DOHH2 (cell line): ENCODE measurements at regions not wholly inside any gene's neighbourhood (a gene's known extent, or its start where the extent isn't known, plus 50 kb on each side); places are given as distances from the start of the nearest gene placed in this dataset.
"Not testable (repeated sequence)": the region's sequence is repeated elsewhere in the genome, so short reads cannot be mapped to it uniquely, and the experiment has no call there.

Source experiments
- H3F3A ChIP-seq: fragments of 200-600 bp; sonication (generic), shearing (Covaris generic); 2 replicates; pipeline ENCODE4 v1.6.0; 2016; ENCODE audit warnings: antibody characterized with exemption, mild to moderate bottlenecking; ENCODE audit not compliant: control insufficient read depth, insufficient read depth
- H3K27ac ChIP-seq: fragments of 200-600 bp; sonication (generic); 2 replicates; pipeline ENCODE4 v1.5.1; 2014; ENCODE audit warnings: low read depth, mild to moderate bottlenecking, low read length, moderate library complexity
- H3K27me3 ChIP-seq: fragments of 200-600 bp; sonication (generic); 2 replicates; pipeline ENCODE4 v1.6.1; 2014; ENCODE audit warnings: mild to moderate bottlenecking, low read length, mixed read lengths; ENCODE audit not compliant: control insufficient read depth
- H3K36me3 ChIP-seq: fragments of 200-600 bp; sonication (generic); 2 replicates; pipeline ENCODE4 v1.6.1; 2014; ENCODE audit warnings: mild to moderate bottlenecking, low read length, moderate library complexity, mixed read lengths; ENCODE audit not compliant: control insufficient read depth
- H3K4me1 ChIP-seq: fragments of 200-600 bp; sonication (generic); 2 replicates; pipeline ENCODE4 v1.6.1; 2014; ENCODE audit warnings: mild to moderate bottlenecking, low read length, mixed read lengths; ENCODE audit not compliant: control insufficient read depth
- H3K4me2 ChIP-seq: fragments of 200-600 bp; sonication (generic); 2 replicates; pipeline ENCODE4 v1.6.0; 2014; ENCODE audit warnings: mild to moderate bottlenecking, low read length, moderate library complexity
- H3K4me3 ChIP-seq: fragments of 200-600 bp; sonication (generic); 2 replicates; pipeline ENCODE4 v1.5.1; 2014; ENCODE audit warnings: mild to moderate bottlenecking, low read length, mixed read lengths
- H3K79me2 ChIP-seq: fragments of 200-600 bp; sonication (generic); 2 replicates; pipeline ENCODE4 v1.6.1; 2014; ENCODE audit warnings: mild to moderate bottlenecking, low read length, mixed read lengths; ENCODE audit not compliant: control insufficient read depth
- H3K9me2 ChIP-seq: fragments of 200-600 bp; sonication (generic); replicated peaks from 2 replicates; pipeline ENCODE4 v1.6.1; 2014; ENCODE audit warnings: mild to moderate bottlenecking, low read length, mixed read lengths; ENCODE audit not compliant: control insufficient read depth
- H3K9me3 ChIP-seq: fragments of 200-600 bp; sonication (generic); 2 replicates; pipeline ENCODE4 v1.6.1; 2014; ENCODE audit warnings: antibody characterized with exemption, low read length, mixed read lengths; ENCODE audit not compliant: control insufficient read depth, insufficient read depth
- H4K20me1 ChIP-seq: fragments of 200-600 bp; sonication (generic); 2 replicates; pipeline ENCODE4 v1.6.0; 2014; ENCODE audit warnings: low read depth, mild to moderate bottlenecking, antibody characterized with exemption, low read length, moderate library complexity; ENCODE audit not compliant: control insufficient read depth, insufficient read depth
- CTCF ChIP-seq: fragments of 200-600 bp; sonication (generic); IDR thresholded peaks from one replicate; pipeline ENCODE4 v1.5.1; 2014; ENCODE audit warnings: antibody characterized with exemption, mild to moderate bottlenecking, low read depth, low read length; ENCODE audit not compliant: poor library complexity, severe bottlenecking
- EZH2phosphoT487 ChIP-seq: fragments of 200-600 bp; sonication (generic); IDR thresholded peaks from 2 replicates; pipeline ENCODE4 v1.6.1; 2017; ENCODE audit warnings: borderline replicate concordance, mild to moderate bottlenecking, antibody characterized with exemption, low read length, moderate library complexity, mixed read lengths

GRCh38 chr18:14189858-14190257, 57.6 kb upstream of the ZNF519 start:
- Histone ChIP-seq H3K4me1 (no peaks in the 10 kb centered on the region), H3K4me2 (no peak overlapping the region)
- no peak for TF ChIP-seq EZH2phosphoT487
- TF ChIP-seq CTCF: no peak

GRCh38 chr18:14188751-14189406, 56.6 kb upstream of the ZNF519 start:
- H3K4me1 ChIP-seq, H3K9me3 ChIP-seq, H3K79me2 ChIP-seq, H3K27me3 ChIP-seq, H3K36me3 ChIP-seq, H4K20me1 ChIP-seq, H3K4me2 ChIP-seq, H3K9me2 ChIP-seq, H3F3A ChIP-seq, H3K27ac ChIP-seq, H3K4me3 ChIP-seq: not testable (repeated sequence)

More at GRCh38 chr18:14189858-14190257, 57.6 kb upstream of the ZNF519 start:
- H3K79me2 ChIP-seq: no peaks in the 10 kb centered on the region
- H3F3A ChIP-seq: no peaks in the 10 kb centered on the region
- no peak overlapping the region for H3K27ac ChIP-seq
- no peaks in the 10 kb centered on the region for H4K20me1 ChIP-seq
- H3K9me2 ChIP-seq: no peaks in the 10 kb centered on the region
- H3K4me3 ChIP-seq: no peak overlapping the region
- H3K27me3 ChIP-seq: no peaks in the 10 kb centered on the region; the same call in 1 of the 2 replicates
- no peaks in the 10 kb centered on the region for H3K36me3 ChIP-seq
- H3K9me3 ChIP-seq: no peaks in the 10 kb centered on the region
